HepG2 (cell line): ENCODE measurements at regions not wholly inside any gene's neighbourhood (a gene's known extent, or its start where the extent isn't known, plus 50 kb on each side); places are given as distances from the start of the nearest gene placed in this dataset.

Experiments used
- ELF1 ChIP-seq: sonication (generic); formaldehyde crosslinking; IDR thresholded peaks from 2 replicates; pipeline ENCODE4 v1.4.0; 2020; ENCODE audit warnings: missing genetic modification reagents
- HDAC6 ChIP-seq: fragments of 200-600 bp; sonication (generic); IDR thresholded peaks from 2 replicates; pipeline ENCODE4 v1.7.0; 2017; ENCODE audit warnings: mild to moderate bottlenecking, antibody characterized with exemption, low read length, low read depth
- HIVEP1 ChIP-seq: sonication (generic); formaldehyde crosslinking; IDR thresholded peaks from 2 replicates; pipeline ENCODE4 v1.4.0; 2020; ENCODE audit warnings: mild to moderate bottlenecking, missing genetic modification reagents
- KAT8 ChIP-seq: IDR thresholded peaks from 2 replicates; pipeline ENCODE4 v1.6.1; 2016; ENCODE audit warnings: missing genetic modification reagents, missing compliant biosample characterization
- NCOA2 ChIP-seq: sonication (generic); formaldehyde crosslinking; IDR thresholded peaks from 2 replicates; pipeline ENCODE4 v1.8.0; 2022; ENCODE audit warnings: inconsistent platforms
- POLR2AphosphoS5 ChIP-seq: IDR thresholded peaks from 2 replicates; pipeline ENCODE4 v1.6.1; 2012; ENCODE audit warnings: low read depth, low read length
- RFX5 ChIP-seq: IDR thresholded peaks from 2 replicates; pipeline ENCODE4 v1.6.1; 2011; ENCODE audit warnings: low read depth, low read length, improper control_type of control experiment
- TBL1XR1 ChIP-seq: fragments of 150-350 bp; IDR thresholded peaks from 2 replicates; pipeline ENCODE4 v1.6.1; 2014; ENCODE audit warnings: borderline replicate concordance, low read length; ENCODE audit not compliant: partially characterized antibody
- ZBTB7A ChIP-seq: sonication (generic); formaldehyde crosslinking; IDR thresholded peaks from 2 replicates; pipeline ENCODE4 v1.8.0; 2022; ENCODE audit warnings: mild to moderate bottlenecking, missing genetic modification reagents
- TF ChIP-seq, protein P1 (sequence below): sonication (generic); formaldehyde crosslinking; IDR thresholded peaks from 2 replicates; pipeline ENCODE4 v1.8.0; 2022; ENCODE audit warnings: missing genetic modification reagents, mild to moderate bottlenecking, inconsistent platforms, borderline replicate concordance
- TF ChIP-seq, protein P2 (sequence below): sonication (generic); formaldehyde crosslinking; IDR thresholded peaks from 2 replicates; pipeline ENCODE4 v1.5.0; 2020; ENCODE audit warnings: mild to moderate bottlenecking, missing genetic modification reagents, moderate library complexity

DNA sequence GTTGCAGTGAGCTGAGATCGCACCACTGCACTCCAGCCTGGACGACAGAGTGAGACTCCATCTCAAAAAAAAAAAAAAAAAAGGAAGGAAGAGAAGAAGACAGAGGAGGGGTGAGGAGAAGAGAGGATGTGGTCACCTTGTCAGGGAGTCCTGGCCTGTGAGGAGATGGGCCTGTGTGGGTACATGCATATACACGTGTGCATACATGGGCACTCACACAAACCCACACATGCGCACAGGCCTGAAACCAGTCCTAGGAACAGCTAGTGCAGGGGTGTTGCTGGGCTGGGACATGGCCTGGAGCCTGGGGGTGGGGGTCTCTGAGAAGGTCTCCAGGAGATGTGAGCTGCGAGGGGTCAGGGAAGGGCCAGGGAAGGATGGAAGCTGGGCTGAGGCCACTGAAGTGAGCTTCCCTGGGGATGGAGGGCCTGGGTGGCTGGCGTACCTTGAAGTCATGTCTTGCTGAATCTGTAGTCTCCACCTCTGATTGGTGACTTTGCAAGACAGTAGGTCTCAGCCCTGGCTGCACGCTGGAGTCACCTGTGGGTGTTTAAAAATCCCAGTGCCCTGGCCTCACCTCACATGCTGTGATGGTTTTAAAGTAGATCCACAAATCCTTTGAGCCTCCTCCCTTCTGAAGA lies 72.4 kb downstream of the MRM1 start:
- TF ChIP-seq POLR2AphosphoS5 (no peak), TBL1XR1 (no peak), NCOA2 (no peak), HIVEP1 (CRISPR knock-in tag) (no peak), ELF1 (CRISPR knock-in tag) (no peak), KAT8 (CRISPR knock-in tag) (no peak), ZBTB7A (CRISPR knock-in tag) (no peak), RFX5 (no peak), HDAC6 (no peak)
- TF ChIP-seq, protein P1, sequence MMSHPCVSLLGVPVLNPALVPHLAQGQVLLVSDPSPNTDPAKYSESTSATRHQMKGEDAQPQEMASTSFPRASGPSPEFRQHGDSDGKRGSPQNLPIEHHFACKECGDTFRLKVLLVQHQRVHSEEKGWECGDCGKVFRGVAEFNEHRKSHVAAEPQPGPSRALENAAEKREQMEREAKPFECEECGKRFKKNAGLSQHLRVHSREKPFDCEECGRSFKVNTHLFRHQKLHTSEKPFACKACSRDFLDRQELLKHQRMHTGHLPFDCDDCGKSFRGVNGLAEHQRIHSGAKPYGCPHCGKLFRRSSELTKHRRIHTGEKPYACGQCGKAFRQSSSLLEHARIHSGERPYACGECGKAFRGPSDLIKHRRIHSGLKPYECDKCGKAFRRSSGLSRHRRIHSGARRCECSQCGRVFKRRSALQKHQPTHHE (CRISPR knock-in tag), result no peak
- TF ChIP-seq, protein P2, sequence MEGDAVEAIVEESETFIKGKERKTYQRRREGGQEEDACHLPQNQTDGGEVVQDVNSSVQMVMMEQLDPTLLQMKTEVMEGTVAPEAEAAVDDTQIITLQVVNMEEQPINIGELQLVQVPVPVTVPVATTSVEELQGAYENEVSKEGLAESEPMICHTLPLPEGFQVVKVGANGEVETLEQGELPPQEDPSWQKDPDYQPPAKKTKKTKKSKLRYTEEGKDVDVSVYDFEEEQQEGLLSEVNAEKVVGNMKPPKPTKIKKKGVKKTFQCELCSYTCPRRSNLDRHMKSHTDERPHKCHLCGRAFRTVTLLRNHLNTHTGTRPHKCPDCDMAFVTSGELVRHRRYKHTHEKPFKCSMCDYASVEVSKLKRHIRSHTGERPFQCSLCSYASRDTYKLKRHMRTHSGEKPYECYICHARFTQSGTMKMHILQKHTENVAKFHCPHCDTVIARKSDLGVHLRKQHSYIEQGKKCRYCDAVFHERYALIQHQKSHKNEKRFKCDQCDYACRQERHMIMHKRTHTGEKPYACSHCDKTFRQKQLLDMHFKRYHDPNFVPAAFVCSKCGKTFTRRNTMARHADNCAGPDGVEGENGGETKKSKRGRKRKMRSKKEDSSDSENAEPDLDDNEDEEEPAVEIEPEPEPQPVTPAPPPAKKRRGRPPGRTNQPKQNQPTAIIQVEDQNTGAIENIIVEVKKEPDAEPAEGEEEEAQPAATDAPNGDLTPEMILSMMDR, result no peak
